Osteoblast (primary cell): ENCODE measurements at regions not wholly inside any gene's neighbourhood (a gene's known extent, or its start where the extent isn't known, plus 50 kb on each side); places are given as distances from the start of the nearest gene placed in this dataset.

Source experiments
- DNase-seq: peaks from one replicate; pipeline ENCODE4 v3.0.0; 2011; ENCODE audit warnings: low spot score, mixed read lengths; ENCODE audit not compliant: insufficient read length; ENCODE audit errors: missing footprints
- H2AFZ ChIP-seq: 2 replicates; pipeline ENCODE4 v1.6.0; 2011; ENCODE audit warnings: mild to moderate bottlenecking, low read length
- H3K27ac ChIP-seq: 2 replicates; pipeline ENCODE4 v1.5.1; 2011; ENCODE audit warnings: mild to moderate bottlenecking, low read depth, low read length, moderate library complexity
- H3K27me3 ChIP-seq: 2 replicates; pipeline ENCODE4 v1.6.0; 2012; ENCODE audit warnings: mild to moderate bottlenecking, control low read depth, inconsistent platforms, low read length, moderate library complexity; ENCODE audit not compliant: insufficient read depth
- H3K36me3 ChIP-seq: 2 replicates; pipeline ENCODE4 v1.5.1; 2011; ENCODE audit warnings: mild to moderate bottlenecking, low read length, control low read depth, moderate library complexity; ENCODE audit not compliant: insufficient read depth
- H3K4me1 ChIP-seq: 2 replicates; pipeline ENCODE4 v1.5.1; 2011; ENCODE audit warnings: mild to moderate bottlenecking, low read length, control low read depth, moderate library complexity; ENCODE audit not compliant: insufficient read depth
- H3K4me2 ChIP-seq: 2 replicates; pipeline ENCODE4 v1.6.0; 2011; ENCODE audit warnings: mild to moderate bottlenecking, low read length; ENCODE audit not compliant: insufficient read depth
- H3K4me3 ChIP-seq: fragments of 200-600 bp; sonication (generic); 3 replicates; pipeline ENCODE4 v1.5.1; 2012; ENCODE audit warnings: mild to moderate bottlenecking, low read length, inconsistent platforms; ENCODE audit not compliant: insufficient read depth
- H3K79me2 ChIP-seq: 2 replicates; pipeline ENCODE4 v1.6.0; 2012; ENCODE audit warnings: mild to moderate bottlenecking, low read length, control low read depth, inconsistent platforms; ENCODE audit not compliant: insufficient read depth
- H3K9me3 ChIP-seq: 2 replicates; pipeline ENCODE4 v1.5.1; 2011; ENCODE audit warnings: low read depth, low read length, control low read depth
- H4K20me1 ChIP-seq: 2 replicates; pipeline ENCODE4 v1.6.0; 2012; ENCODE audit warnings: mild to moderate bottlenecking, low read length, control low read depth; ENCODE audit not compliant: insufficient read depth
- TF ChIP-seq, protein P1 (sequence below): IDR thresholded peaks from 2 replicates; pipeline ENCODE4 v1.5.1; 2011; ENCODE audit warnings: mild to moderate bottlenecking, low read depth, low read length, moderate library complexity; ENCODE audit errors: extremely low read depth

DNA sequence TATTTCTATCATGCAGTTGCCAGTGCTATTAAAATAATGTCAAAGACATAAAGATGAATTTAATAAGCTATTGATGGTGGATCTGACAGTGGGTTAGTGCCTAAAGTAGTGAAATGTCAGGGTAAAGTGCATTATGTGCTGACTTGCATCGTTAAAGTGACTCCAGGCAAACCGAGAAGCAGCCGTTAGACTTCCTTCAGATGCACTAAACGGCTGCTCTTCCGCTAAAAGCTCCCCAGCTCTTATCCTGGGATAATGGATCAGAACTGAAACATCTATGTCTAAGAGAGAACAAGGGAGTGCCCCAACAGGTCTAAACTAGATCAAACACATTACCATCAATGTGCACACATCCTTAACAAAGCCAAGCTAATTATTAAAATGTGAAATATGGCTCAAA lies 468.2 kb downstream of the NTRK2 start:
- Histone ChIP-seq H3K4me3 (no peak overlapping the region), H3K36me3 (no peaks in the 10 kb centered on the region), H4K20me1 (no peaks in the 10 kb centered on the region), H3K4me2 (no peak overlapping the region), H3K27ac (no peak overlapping the region), H3K79me2 (no peaks in the 10 kb centered on the region), H3K9me3 (no peaks in the 10 kb centered on the region), H3K27me3 (no peaks in the 10 kb centered on the region), H2AFZ (no peak overlapping the region), H3K4me1 (no peaks in the 10 kb centered on the region)
- no peak for DNase-seq
- TF ChIP-seq, protein P1, sequence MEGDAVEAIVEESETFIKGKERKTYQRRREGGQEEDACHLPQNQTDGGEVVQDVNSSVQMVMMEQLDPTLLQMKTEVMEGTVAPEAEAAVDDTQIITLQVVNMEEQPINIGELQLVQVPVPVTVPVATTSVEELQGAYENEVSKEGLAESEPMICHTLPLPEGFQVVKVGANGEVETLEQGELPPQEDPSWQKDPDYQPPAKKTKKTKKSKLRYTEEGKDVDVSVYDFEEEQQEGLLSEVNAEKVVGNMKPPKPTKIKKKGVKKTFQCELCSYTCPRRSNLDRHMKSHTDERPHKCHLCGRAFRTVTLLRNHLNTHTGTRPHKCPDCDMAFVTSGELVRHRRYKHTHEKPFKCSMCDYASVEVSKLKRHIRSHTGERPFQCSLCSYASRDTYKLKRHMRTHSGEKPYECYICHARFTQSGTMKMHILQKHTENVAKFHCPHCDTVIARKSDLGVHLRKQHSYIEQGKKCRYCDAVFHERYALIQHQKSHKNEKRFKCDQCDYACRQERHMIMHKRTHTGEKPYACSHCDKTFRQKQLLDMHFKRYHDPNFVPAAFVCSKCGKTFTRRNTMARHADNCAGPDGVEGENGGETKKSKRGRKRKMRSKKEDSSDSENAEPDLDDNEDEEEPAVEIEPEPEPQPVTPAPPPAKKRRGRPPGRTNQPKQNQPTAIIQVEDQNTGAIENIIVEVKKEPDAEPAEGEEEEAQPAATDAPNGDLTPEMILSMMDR, result no peak

DNA sequence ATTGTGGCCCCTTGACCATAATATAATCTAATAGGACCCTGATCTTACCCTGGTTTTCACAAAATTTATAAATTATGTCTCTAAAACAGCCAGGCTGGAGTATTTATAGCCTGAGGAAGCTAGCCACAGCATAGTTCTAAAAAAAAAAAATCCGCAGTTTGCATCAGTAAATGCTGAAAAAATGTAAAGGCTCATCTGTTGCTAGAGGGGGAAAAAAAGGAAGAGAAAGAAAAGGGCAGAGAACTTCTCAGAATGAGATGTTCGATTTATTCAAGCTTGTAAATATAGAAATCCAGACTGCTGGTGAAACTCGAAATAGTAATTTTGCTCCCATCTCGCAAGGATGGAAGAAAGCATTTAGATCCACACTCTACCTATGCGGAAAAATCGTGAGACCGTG lies 467.5 kb downstream of the NTRK2 start:
- Histone ChIP-seq H3K4me2 (no peak overlapping the region), H3K27me3 (no peaks in the 10 kb centered on the region), H3K4me1 (no peaks in the 10 kb centered on the region), H3K79me2 (no peaks in the 10 kb centered on the region), H3K36me3 (no peaks in the 10 kb centered on the region), H3K27ac (no peak overlapping the region), H3K9me3 (no peaks in the 10 kb centered on the region), H4K20me1 (no peaks in the 10 kb centered on the region), H3K4me3 (no peak overlapping the region), H2AFZ (no peak overlapping the region)
- DNase-seq, result no peak
- TF ChIP-seq, protein P1, result no peak

DNA sequence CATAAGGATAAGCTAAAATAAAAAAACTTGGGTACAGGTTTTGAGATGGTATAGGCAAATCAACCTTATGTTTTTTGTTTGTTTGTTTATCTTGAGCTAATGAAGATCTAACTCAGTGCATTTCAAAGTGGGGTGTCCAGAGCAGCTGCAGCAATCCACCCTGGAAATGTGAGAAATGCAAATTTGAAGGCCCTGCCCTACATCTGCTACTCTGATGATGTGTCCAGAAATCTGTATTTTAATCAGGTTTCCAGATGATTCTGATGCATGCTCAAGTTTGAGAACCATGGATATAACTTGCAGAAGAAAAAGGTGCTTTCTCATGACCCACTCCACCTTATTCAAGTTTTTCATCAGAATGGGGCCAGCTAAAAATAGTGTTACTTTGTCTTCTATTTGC lies 467.0 kb downstream of the NTRK2 start:
- H3K79me2 ChIP-seq, result no peaks in the 10 kb centered on the region
- H3K27me3 ChIP-seq, result no peaks in the 10 kb centered on the region
- no peaks in the 10 kb centered on the region for H4K20me1 ChIP-seq
- no peaks in the 10 kb centered on the region for H3K36me3 ChIP-seq
- H3K4me1 ChIP-seq, result no peaks in the 10 kb centered on the region
- no peak overlapping the region for H3K27ac ChIP-seq
- no peak overlapping the region for H2AFZ ChIP-seq
- TF ChIP-seq, protein P1, result no peak
- no peaks in the 10 kb centered on the region for H3K9me3 ChIP-seq
- H3K4me2 ChIP-seq, result no peak overlapping the region
- H3K4me3 ChIP-seq, result no peak overlapping the region
- DNase-seq, result no peak

DNA sequence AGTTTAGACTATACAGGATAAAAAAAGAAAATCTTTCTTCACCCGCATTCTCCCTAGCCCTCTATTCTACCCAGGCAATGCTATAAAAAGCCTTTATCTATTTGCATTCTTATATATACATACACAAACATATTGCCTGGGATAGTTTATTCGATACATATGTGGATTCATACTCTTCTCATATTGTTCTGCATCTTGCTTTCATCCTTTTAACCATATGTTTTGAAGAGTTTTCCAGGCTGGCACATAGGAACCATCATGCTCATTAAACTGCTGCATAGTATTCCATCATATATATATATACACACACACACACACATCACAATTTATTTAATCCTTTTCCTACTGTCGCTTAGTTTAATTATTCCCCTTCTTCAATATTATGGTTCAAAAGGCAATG lies 461.2 kb downstream of the NTRK2 start:
- Histone ChIP-seq H3K9me3 (no peaks in the 10 kb centered on the region), H3K27ac (no peak overlapping the region), H3K27me3 (no peaks in the 10 kb centered on the region), H3K36me3 (no peaks in the 10 kb centered on the region), H2AFZ (no peak overlapping the region), H3K4me2 (no peak overlapping the region), H3K4me3 (no peak overlapping the region), H3K4me1 (no peaks in the 10 kb centered on the region), H3K79me2 (no peaks in the 10 kb centered on the region), H4K20me1 (no peaks in the 10 kb centered on the region)
- DNase-seq, result no peak
- TF ChIP-seq, protein P1, result no peak
